Activated CD4-positive, alpha-beta T cell treated with anti-CD3 and anti-CD28 coated beads, Interleukin-2, amount 50 U/mL, for 4 hours (primary cell): ENCODE measurements at regions not wholly inside any gene's neighbourhood (a gene's known extent, or its start where the extent isn't known, plus 50 kb on each side); places are given as distances from the start of the nearest gene placed in this dataset.
"Not testable (repeated sequence)": the region's sequence is repeated elsewhere in the genome, so short reads cannot be mapped to it uniquely, and the experiment has no call there.

ENCODE experiments used
- DNase-seq, 2 experiments: peaks; one replicate each; pipeline ENCODE4 v3.0.0-alpha.2; 2020

- DNase-seq = no peak
Observed at GRCh38 chr3:101913168-101913567, 63.9 kb downstream of the NFKBIZ start.

- not testable (repeated sequence) for DNase-seq
Observed at GRCh38 chr3:101917761-101918160, 68.4 kb downstream of the NFKBIZ start.

GRCh38 chr3:101922151-101922725 lies 72.9 kb downstream of the NFKBIZ start:
- not testable (repeated sequence) for DNase-seq

- not testable (repeated sequence) for DNase-seq
Observed at GRCh38 chr3:101924621-101925020, 75.3 kb downstream of the NFKBIZ start.

- DNase-seq = not testable (repeated sequence)
Observed at GRCh38 chr3:101925124-101925523, 75.8 kb downstream of the NFKBIZ start.

GRCh38 chr3:101925564-101925963 lies 76.2 kb downstream of the NFKBIZ start:
- DNase-seq = no peak

GRCh38 chr3:101926594-101927105 lies 77.3 kb downstream of the NFKBIZ start:
- DNase-seq = no peak

- DNase-seq = no peak
Observed at GRCh38 chr3:101928890-101929289, 79.6 kb downstream of the NFKBIZ start.

GRCh38 chr3:101931081-101931480 lies 81.8 kb downstream of the NFKBIZ start:
- DNase-seq = no peak

- DNase-seq = no peak
Observed at GRCh38 chr3:101932326-101933068, 83.2 kb downstream of the NFKBIZ start.

GRCh38 chr3:101936419-101937356 lies 87.4 kb downstream of the NFKBIZ start:
- peak in 1 of 2 experiments; percentile 10 for DNase-seq

GRCh38 chr3:101938262-101938847 lies 89.0 kb downstream of the NFKBIZ start:
- no peak for DNase-seq

GRCh38 chr3:101939361-101940049 lies 90.2 kb downstream of the NFKBIZ start:
- no peak for DNase-seq

GRCh38 chr3:101940521-101941317 lies 91.4 kb downstream of the NFKBIZ start:
- DNase-seq = peak; percentile 17 to 27

- DNase-seq = no peak
Observed at GRCh38 chr3:101941318-101942040, 92.2 kb downstream of the NFKBIZ start.

- DNase-seq = no peak
Observed at GRCh38 chr3:101942356-101942755, 93.0 kb downstream of the NFKBIZ start.

- no peak for DNase-seq
Observed at GRCh38 chr3:101943029-101943428, 93.7 kb downstream of the NFKBIZ start.

GRCh38 chr3:101944308-101944707 lies 95.0 kb downstream of the NFKBIZ start:
- no peak for DNase-seq

GRCh38 chr3:101945980-101946379 lies 96.7 kb downstream of the NFKBIZ start:
- DNase-seq = no peak

- DNase-seq = no peak
Observed at GRCh38 chr3:101946906-101947305, 97.6 kb downstream of the NFKBIZ start.

- no peak for DNase-seq
Observed at GRCh38 chr3:101950510-101950909, 101.2 kb downstream of the NFKBIZ start.
